ENCODE measurements at regions not wholly inside any gene's neighbourhood (a gene's known extent, or its start where the extent isn't known, plus 50 kb on each side); places are given as distances from the start of the nearest gene placed in this dataset.

DNA sequence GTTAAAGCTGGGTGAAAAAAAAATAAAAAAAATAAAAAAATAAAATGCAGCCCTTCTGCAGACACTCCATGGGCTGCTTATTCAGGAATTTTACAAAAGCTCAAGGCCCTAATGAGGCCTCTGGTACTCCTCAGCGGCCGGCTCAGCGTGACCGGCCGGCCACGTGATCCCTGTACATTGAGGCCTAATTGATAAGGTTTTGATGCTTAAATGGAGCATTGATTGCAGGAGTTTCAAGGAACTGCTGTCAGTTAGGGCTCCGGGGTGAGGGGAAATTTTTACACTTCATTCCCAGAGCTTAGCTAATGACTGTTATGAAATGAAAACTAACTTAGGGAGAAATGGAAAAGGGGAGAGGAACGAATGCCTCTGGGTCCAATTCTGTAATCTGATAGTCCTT is 368.8 kb upstream of the KIRREL3 start:
- no peak for DNase-seq

DNA sequence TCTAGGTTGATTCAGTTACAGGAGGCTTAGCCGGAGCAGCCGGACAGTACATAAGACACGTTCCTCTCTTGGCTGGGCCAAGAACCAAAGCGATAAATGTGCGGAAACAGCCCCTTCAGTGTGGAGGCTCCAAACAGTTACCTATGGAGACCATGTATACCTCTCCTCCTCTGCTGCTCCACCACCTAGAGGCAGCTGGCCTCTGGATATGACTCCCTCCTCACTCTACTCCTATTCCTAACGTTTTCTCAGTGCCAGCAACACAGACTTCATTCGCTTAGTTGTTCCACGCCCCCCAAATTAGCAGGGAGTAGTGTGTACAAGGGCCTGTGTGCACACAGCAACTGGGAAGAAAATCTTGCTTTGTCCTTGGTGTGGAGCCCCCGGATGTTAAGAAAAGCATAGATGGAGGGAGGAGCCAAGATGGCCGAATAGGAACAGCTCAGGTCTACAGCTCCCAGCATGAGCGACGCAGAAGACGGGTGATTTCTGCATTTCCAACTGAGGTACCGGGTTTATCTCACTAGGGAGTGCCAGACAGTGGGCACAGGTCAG is 362.3 kb upstream of the KIRREL3 start:
- DNase-seq, result no peak

DNA sequence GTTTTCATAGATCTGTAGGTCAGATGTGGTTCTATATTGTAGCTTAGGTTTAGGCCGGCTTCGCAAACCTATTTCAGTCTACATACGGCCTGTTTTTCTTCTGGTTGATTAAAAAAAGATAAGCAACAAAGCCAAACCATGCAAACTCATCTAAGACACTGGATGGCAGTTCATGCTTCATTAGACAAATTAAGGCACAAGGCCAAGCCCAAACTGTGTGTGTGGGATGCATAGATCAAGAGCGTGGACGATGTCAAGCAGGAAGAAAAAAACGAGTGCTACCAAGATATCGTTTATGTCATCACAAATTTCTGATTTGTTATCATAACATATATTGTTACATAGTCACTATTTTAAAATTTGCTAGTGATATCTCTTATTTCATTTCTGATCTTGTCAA is 357.6 kb upstream of the KIRREL3 start:
- DNase-seq, result no peak

DNA sequence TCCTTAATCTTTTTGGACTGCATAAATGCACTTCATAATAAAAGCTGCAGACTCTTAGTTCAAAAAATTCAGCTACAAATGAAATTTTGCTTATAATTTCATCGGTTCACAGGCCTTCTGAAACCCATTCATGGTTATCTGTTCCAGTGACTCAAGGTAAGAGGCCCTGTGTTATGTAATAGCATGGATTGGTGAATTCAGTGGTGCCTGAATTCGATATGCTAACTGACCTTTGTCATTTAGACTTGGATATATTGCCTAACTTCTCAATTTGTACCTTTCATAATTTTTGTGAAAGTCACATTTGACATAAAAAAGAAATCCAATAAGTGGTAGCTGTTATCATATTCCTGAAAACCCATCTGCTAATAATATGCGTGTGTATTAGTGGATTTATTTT is 349.9 kb upstream of the KIRREL3 start:
- DNase-seq, result no peak

DNA sequence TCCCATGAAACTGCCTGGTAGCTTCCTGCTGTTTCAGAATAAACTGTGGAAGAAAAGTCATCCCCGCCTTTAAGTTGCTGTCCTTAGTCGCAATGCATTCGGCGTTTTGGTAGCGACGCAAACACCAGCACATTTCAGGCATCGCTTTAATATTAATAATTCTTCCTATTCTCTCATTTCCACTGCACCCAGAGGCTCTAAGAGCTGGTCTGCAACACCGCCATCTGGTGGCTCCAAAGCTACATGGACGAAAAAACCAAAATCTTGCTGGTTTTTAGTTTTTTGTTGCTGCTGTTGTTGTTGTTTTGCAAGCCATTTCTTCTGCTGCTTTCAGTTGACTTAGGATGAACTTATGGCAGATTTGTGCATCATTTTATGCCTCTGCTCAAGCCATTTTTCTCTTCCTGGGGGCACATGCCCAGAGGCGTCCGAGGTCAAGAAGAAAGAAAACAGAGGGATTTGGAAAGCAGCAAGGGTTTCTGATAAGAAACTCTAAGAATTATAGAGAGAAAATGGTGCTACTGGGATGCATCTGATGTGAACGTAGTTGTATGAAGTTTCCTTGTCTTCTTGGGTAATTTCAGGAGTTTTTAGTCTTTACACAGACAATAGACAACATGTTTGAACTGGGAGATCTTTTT is 345.4 kb upstream of the KIRREL3 start:
- DNase-seq, result peak; percentile 2

DNA sequence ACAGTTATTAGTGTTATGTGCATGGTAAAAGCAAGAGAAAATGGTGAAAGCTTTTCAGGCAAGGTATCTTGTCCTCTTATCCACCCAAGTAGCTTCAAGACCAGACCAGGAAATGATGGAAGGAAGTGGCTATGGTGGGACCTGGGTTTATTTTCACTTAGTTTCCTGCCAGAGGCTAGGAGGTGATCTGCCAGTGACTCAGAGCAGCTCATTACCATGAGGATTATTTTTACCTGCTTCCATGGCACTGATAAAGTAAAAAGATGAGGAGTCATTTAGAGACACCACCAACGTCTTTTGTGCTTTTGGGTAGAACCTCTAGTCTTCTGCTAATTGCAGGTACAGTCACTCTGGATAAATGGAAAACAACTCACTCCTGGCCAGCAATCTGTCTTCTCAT is 339.9 kb upstream of the KIRREL3 start:
- DNase-seq, result no peak

GRCh38 chr11:127339376-127339775 is 338.8 kb upstream of the KIRREL3 start:
- no peak for DNase-seq

DNA sequence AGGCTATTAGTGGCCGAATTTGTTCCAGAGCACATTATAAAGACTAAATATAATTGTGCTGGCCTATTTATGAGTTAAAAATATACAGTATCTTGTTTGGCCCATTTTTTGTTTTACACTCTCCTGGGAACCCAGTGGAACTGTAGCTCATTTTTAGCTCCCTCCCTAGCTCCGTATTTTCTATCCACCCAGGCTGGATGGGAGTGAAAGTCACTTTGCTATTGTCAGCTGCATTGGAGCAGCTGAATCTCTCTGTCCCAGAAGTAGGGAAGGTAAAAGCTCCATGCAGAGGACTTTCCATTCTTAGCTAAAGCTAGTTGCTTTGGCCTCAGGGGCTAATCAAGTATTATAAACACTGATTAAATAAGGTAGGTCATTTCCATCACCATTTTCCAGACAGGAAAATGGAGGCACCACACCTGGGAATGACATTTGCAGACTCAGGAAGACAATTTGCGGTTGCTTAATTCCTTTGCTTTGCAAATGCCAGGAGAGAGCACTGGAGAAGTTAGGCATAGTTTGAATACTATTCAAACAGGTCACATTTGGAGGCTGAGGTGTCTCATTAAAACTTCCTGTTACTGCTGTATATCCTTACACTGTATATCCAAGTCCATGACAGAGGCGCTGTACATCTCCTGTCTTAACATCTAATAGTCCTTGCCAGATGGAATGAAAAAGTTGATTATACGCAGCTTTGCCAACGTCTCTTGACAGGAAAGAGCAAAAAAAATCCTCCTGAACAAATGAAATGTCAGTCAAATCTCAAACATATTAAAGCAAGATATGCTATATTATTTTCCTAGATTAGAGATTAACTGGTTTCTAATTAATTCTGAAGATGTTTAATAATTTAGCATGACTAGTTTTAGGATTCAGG is 338.1 kb upstream of the KIRREL3 start:
- no peak for DNase-seq

- no peak for DNase-seq
These were observed 333.9 kb upstream of the KIRREL3 start for GRCh38 chr11:127334466-127334865.

GRCh38 chr11:127332896-127333295 is 332.3 kb upstream of the KIRREL3 start:
- no peak for DNase-seq

GRCh38 chr11:127330044-127330443 is 329.5 kb upstream of the KIRREL3 start:
- no peak for DNase-seq

GRCh38 chr11:127308291-127308690 is 307.7 kb upstream of the KIRREL3 start:
- DNase-seq, result no peak

GRCh38 chr11:127307700-127308099 is 307.1 kb upstream of the KIRREL3 start:
- DNase-seq, result no peak

GRCh38 chr11:127304634-127305033 is 304.1 kb upstream of the KIRREL3 start:
- DNase-seq, result no peak

DNA sequence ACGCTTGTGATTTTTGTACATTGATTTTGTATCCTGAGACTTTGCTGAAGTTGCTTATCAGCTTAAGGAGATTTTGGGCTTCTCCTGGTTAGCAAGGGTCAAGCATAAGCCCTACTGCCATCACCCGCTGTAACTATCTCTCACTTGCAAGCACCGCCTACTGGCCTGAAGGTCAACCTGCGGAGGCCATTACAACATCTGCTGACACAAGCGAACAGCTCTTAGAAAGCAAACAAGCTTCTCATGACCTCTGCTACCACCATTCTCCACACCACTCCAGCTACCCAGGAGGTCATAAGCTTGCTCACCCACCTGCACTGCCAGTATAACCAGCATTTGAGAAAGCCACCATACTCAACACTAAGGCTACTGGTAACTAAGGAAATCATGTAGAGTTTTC is 288.4 kb upstream of the KIRREL3 start:
- DNase-seq, result no peak

DNA sequence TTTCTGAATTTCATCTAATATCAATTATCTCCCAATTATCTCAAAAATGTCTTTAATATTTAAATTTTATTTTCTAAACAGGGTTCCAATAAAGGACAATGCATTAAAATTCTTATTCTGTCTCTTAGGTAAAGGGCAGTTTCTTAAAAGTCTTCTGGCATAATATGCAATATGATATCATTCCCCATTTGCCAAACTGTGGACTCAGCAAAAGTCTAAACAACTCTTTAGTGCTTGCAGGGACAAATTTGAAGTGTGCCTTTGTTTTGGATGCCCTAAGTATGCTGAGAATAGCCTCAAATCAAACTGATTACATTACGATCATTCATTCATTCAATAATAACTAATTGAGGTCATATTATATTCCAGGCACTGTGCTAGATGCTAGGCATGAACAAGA is 281.0 kb upstream of the KIRREL3 start:
- no peak for DNase-seq

- no peak for DNase-seq
These were observed 275.2 kb upstream of the KIRREL3 start for GRCh38 chr11:127275774-127276173.

DNA sequence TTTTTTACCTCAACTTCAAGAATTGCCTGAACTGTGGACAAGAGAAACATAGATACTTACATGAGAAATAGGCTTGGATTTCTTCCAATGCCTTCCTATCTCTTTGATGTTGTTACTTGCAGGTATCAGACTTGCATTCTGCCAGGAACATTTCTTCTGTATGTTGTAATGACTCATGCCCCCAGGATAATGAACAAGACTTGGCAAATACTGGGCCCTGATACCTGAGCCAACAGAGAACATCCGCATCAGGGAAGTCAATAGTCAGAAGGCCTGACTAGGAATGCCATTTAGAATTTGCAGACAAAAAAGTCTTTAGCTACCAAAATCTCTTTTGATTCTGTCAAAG is 273.7 kb upstream of the KIRREL3 start:
- no peak for DNase-seq

DNA sequence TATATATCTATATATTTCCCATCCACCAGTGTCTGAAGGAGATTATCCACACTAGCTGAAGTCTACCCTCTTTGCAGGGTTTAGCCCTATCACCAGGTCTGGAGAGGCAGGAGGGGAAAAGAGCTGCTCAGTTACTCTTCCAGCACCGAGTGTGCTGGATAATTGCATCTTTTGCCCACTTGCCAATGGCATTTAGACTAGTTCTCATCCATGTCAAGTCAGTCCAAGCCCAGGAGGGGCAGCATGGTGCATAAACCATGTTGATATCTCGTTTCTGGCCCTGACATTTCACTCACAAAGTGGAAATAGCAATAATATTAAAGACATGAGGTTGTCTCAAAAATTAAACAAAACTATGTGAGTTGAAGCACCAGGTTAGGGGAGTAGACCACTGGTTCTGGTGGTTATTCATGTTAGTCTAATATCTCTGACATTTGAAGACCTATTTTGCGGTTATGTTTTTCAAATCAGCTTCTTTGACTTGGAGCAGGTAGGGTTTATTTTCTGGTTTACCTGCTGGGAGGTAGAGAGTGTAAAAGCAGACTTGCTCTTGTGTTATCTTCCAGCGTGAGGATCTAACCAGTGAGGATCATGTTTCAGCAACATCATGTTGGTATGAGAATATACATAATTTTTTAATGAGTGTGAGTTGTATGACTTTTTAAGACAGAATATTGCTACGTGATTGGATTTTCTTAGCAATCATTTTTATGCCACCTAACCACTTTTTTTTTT is 273.2 kb upstream of the KIRREL3 start:
- no peak for DNase-seq

DNA sequence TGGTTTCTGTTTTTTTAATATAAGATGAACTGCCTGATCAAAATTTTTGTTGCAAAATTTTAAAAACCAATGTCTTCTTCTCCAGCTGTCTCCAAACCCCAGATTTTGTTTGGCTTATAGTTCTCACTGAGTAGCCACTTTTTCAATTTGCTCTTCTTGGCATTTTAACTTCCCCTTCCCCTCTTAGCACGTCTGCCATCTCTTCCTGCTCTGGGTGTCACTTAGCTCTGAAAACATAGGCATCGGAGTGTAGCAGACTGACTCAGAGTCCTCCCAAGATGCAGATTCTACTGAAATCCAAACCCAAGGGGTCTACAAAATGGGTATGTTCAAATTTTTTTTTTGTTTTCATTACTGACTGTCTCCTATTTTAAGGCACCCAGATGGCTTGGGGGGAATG is 270.3 kb upstream of the KIRREL3 start:
- DNase-seq, result no peak

DNA sequence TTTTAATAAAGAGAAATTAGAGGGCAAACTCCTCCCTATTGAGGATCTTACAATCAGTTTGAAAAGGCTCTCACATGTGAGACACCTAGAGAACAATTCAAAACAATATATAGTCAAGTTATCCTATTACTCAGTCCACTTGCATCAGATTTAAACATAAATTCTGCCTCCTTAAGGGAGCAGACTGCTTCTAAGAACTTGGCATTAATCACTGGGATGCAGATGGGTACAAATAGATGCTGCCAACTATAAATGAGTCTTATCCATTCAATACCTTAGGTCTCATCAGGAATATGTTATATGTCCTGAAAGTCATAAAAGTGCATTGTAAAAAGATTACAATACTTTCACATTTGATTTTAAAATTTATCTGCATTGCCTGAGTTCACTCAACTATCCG is 269.3 kb upstream of the KIRREL3 start:
- no peak for DNase-seq

DNA sequence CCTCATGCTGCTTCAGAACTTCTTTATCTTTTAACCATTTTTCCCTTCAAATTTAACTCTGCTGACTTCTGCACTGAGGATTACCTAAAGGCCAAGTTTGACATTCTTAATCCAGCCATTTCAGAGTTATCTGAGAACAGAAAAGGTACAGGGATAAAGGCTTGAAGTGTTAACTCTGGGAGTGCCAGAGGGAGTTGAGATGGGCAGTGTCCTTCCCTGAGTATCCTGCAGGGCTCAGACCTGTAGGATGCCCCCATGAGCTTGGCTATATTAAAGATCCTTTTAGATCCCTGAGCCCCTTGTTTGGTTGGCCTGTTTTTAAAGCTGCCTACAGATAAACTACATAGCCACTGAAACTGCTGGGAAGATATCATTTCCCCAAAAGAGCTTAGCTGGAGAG is 268.4 kb upstream of the KIRREL3 start:
- no peak for DNase-seq

DNA sequence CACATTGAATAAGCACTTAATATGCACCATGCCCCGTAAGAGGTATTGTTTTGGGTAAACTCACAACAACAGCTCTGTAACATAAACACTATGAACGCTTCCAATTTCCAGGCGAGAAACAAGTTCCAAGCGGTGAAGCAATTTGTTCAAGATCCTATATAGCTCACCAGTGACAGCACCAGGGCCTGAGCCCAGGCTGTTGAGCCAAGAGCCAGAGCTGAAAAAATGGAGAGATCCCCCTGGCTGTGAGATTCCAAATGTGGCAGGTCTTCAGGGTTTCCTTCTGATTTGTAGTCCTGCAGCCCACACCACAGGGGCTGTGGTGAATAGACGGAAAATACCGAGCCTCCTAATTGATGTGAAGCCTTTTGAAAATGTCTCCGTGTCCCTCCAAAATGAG is 268.0 kb upstream of the KIRREL3 start:
- no peak for DNase-seq

DNA sequence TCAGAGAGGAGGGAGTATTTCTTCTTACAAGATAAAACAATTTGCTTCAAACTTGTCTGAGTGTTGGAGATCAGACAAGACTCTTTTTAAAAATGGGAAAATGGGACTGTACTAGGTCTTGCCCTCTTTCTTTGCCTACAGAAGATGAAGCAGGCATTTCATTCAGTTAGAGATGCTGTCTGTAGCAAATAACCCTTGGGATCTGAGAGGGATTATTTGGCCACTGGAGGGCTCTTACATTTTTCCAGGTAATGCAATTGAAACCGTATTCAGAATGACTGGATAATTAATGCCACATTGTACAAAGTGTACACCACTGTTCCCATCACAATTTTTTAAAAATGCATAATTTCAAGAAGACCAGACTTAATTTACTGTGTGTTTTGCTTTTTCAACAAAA is 258.5 kb upstream of the KIRREL3 start:
- no peak for DNase-seq
